Transverse colon (tissue), 4 donors: ENCODE measurements at regions not wholly inside any gene's neighbourhood (a gene's known extent, or its start where the extent isn't known, plus 50 kb on each side); places are given as distances from the start of the nearest gene placed in this dataset.

Source experiments
- DNase-seq: peaks from one replicate; pipeline ENCODE4 v3.0.0-alpha.2; 2019
- H3K27ac ChIP-seq, 4 donors: fragments of 200-600 bp; sonication (generic); 2 replicates each; pipeline ENCODE4 v1.5.1; 2016 to 2018; ENCODE audit warnings: inconsistent platforms in 4 of 4
- H3K27me3 ChIP-seq: fragments of 200-600 bp; sonication (generic); 2 replicates; pipeline ENCODE4 v1.5.1; 2017; ENCODE audit warnings: inconsistent platforms
- H3K36me3 ChIP-seq, 4 donors: fragments of 200-600 bp; sonication (generic); 2 replicates each; pipeline ENCODE4 v1.5.1; 2017 to 2019; ENCODE audit warnings: inconsistent platforms in 4 of 4
- H3K4me1 ChIP-seq, 4 donors: fragments of 200-600 bp; sonication (generic); 2 replicates each; pipeline ENCODE4 v1.5.1; 2017 to 2020; ENCODE audit warnings: inconsistent platforms in 4 of 4
- H3K4me3 ChIP-seq, 4 donors: fragments of 200-600 bp; sonication (generic); 1 replicate in 1 of 4; 2 replicates in 3 of 4; pipeline versions ENCODE4 v1.5.1 to v1.6.1; 2017 to 2019; ENCODE audit warnings: inconsistent platforms in 4 of 4
- H3K9me3 ChIP-seq, 2 donors: fragments of 200-600 bp; sonication (generic); 2 replicates each; pipeline ENCODE4 v1.5.1; 2017 to 2019; ENCODE audit warnings: inconsistent platforms in 2 of 2
- EP300 ChIP-seq: sonication (generic); formaldehyde crosslinking; IDR thresholded peaks from one replicate; pipeline ENCODE4 v1.6.1; 2017; ENCODE audit warnings: antibody characterized with exemption, low read depth
- POLR2A ChIP-seq: fragments of 450-650 bp; IDR thresholded peaks from one replicate; pipeline ENCODE4 v1.6.1; 2016; ENCODE audit warnings: antibody characterized with exemption, mild to moderate bottlenecking, moderate library complexity
- POLR2AphosphoS5 ChIP-seq, 3 donors: sonication (generic); formaldehyde crosslinking; IDR thresholded peaks; one replicate each; pipeline ENCODE4 v1.6.1; 2016; ENCODE audit warnings: antibody characterized with exemption in 3 of 3
- WGBS, 2 donors: methylation state at CpG; one replicate each; pipeline ENCODE4 v1.1.5; 2018; ENCODE audit warnings: low coverage in 1 of 2; 5-methylcytosine and 5-hydroxymethylcytosine counted together
- in situ Hi-C, 4 donors: fragments of 200-750 bp; cut with MboI; loops; one replicate each; pipeline versions ENCODE4 v1.15.0 to v1.15.1; 2017; ENCODE audit warnings: low sequenced_read_pairs in 3 of 4, low pct_ligation_motif_present in 1 of 4, low pct_unique_long_range_greater_than_20kb in 1 of 4
- intact Hi-C: fragments of 100-400 bp; cut with DNase I; formaldehyde crosslinking; loops from one replicate; pipeline ENCODE4 v1.15.1; 2023; ENCODE audit warnings: low total_unique reads
- TF ChIP-seq, protein P1 (sequence below), 5 experiments: fragments of 200-600 bp in 3 of 5; fragments of 450-650 bp in 2 of 5; sonication (generic) in 3 of 5; IDR thresholded peaks; 1 replicate in 2 of 5; 2 replicates in 3 of 5; pipeline ENCODE4 v1.5.1; 2016 to 2017; ENCODE audit warnings: antibody characterized with exemption in 5 of 5, inconsistent platforms in 3 of 5, mild to moderate bottlenecking in 2 of 5, moderate library complexity in 1 of 5

DNA sequence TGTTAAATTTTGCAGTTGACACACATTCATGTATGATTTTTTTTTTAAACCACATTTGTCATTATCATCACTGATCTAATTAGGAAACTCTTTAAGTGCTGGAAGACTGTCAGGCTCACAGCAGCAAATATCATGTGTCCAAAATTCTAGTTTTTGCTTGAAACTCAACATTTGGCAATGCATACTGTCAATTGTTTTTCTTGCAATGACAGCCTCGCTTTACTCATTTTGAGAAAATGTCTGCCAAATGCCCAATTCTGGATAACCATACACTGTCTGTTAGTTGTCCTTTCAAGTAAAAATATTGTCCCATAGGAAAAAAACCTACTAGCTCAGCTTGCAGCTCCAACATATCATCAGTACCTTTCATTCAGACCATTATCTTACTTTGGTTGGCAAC lies 523.9 kb upstream of the ARGLU1 start:
- H3K27me3 ChIP-seq: no peaks in the 10 kb centered on the region
- H3K4me3 ChIP-seq: no peak overlapping the region
- no peaks in the 10 kb centered on the region for H3K9me3 ChIP-seq
- 56 to 76% methylated on average over 1 of the region's 1 CpG for WGBS, 2 donors
- TF ChIP-seq POLR2A (no peak), EP300 (no peak)
- intact Hi-C loops (no loop called here), in situ Hi-C loops (no loop called here)
- no peaks in the 10 kb centered on the region for H3K4me1 ChIP-seq
- no peak for DNase-seq
- no peaks in the 10 kb centered on the region for H3K36me3 ChIP-seq
- H3K27ac ChIP-seq: no peak overlapping the region

DNA sequence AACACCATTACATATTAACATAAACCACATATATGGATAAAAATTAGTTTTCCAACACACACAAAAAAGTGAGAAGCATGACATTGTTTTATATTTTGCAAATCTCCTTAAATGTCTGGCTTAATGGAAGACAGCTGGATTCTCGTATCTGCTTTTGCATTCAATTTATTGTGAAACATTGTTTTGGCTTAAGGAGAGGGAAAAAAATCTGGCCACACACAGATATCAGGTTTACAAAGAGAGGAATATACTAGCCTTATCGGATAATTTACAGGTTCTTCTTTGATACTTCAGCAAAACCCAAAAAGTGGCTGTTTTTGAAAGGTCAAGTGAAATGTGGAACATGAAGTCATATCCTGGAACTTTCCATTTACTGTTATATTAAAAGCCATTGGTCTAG lies 523.5 kb upstream of the ARGLU1 start:
- Histone ChIP-seq H3K27me3 (no peaks in the 10 kb centered on the region), H3K36me3 (no peaks in the 10 kb centered on the region), H3K4me3 (no peak overlapping the region), H3K27ac (no peak overlapping the region), H3K4me1 (no peaks in the 10 kb centered on the region), H3K9me3 (no peaks in the 10 kb centered on the region)
- DNase-seq: no peak
- intact Hi-C loops (no loop called here), in situ Hi-C loops (no loop called here)
- WGBS, 2 donors: 76 to 80% methylated on average over 2 of the region's 2 CpGs
- TF ChIP-seq, protein P1, sequence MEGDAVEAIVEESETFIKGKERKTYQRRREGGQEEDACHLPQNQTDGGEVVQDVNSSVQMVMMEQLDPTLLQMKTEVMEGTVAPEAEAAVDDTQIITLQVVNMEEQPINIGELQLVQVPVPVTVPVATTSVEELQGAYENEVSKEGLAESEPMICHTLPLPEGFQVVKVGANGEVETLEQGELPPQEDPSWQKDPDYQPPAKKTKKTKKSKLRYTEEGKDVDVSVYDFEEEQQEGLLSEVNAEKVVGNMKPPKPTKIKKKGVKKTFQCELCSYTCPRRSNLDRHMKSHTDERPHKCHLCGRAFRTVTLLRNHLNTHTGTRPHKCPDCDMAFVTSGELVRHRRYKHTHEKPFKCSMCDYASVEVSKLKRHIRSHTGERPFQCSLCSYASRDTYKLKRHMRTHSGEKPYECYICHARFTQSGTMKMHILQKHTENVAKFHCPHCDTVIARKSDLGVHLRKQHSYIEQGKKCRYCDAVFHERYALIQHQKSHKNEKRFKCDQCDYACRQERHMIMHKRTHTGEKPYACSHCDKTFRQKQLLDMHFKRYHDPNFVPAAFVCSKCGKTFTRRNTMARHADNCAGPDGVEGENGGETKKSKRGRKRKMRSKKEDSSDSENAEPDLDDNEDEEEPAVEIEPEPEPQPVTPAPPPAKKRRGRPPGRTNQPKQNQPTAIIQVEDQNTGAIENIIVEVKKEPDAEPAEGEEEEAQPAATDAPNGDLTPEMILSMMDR (IDR thresholded peaks at IDR 0.05): no peak
- TF ChIP-seq POLR2A: no peak
- no peak for TF ChIP-seq POLR2AphosphoS5 (IDR thresholded peaks at IDR 0.05)
- TF ChIP-seq EP300: no peak

DNA sequence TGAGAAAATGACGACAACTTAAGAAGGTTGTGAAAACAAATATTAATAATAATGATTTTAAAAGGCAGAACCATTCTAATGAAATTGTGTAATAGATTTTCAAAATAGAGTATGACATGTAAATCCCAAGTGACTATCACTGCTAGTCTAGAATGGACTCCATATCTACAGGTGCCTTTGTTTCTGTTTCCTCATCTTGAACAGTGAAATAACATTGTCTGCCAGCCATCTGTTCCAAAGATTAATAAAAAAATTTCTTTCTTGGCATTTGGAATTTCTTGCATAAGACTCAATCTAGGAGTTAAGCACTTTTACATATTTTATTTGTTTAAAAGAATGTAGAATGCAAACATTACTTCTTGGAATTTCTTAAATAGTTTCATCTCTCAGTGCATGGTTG lies 520.1 kb upstream of the ARGLU1 start:
- WGBS, 2 donors: 82 to 86% methylated on average over 1 of the region's 1 CpG
- no peaks in the 10 kb centered on the region for H3K36me3 ChIP-seq

DNA sequence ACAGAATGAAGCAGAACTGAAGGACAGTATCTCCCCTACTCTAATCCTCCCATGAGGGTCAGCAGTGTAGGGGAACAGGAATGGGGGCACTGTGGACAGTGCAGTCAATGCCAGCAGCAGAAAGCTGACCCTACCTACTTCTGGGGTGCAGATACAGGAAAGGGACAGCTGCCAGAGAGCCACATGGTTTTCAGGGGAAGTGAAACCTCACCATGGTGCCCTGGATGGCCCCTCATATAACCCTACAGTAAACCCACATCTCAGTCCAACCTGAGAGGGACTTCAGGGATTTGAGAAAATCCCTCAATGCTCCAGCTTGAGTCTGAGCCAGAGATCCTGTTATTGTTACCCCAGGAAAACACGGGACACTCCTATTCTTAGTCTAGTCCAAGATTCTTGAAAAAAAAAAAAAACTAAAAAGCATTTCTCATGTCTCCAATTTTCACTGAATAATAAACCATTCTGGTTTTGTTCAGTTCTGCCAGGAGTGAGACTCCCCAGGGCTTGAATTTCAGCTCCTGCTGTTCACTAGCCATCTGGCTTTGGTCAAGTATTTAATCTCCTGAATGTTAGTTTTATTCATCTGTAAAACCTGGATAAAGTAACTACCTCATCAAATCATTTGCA lies 511.6 kb upstream of the ARGLU1 start:
- Histone ChIP-seq H3K4me3 (no peak overlapping the region), H3K9me3 (no peaks in the 10 kb centered on the region), H3K4me1 (no peaks in the 10 kb centered on the region), H3K27me3 (no peaks in the 10 kb centered on the region), H3K27ac (no peak overlapping the region), H3K36me3 (no peaks in the 10 kb centered on the region)
- no peak for DNase-seq
- WGBS, 2 donors: 25% methylated on average over 1 of the region's 1 CpG
- intact Hi-C loops (no loop called here), in situ Hi-C loops (no loop called here)
- TF ChIP-seq, protein P1 (IDR thresholded peaks at IDR 0.05): no peak
- TF ChIP-seq EP300 (no peak), POLR2AphosphoS5 (IDR thresholded peaks at IDR 0.05) (no peak), POLR2A (no peak)

More for the DNA sequence above, 520.1 kb upstream of the ARGLU1 start:
- intact Hi-C loops: no loop called here
- DNase-seq: no peak
- no peak overlapping the region for H3K4me3 ChIP-seq
- in situ Hi-C loops: no loop called here
- no peak overlapping the region for H3K27ac ChIP-seq
- H3K27me3 ChIP-seq: no peaks in the 10 kb centered on the region
- no peak for TF ChIP-seq POLR2AphosphoS5 (IDR thresholded peaks at IDR 0.05)
- no peak for TF ChIP-seq EP300
- TF ChIP-seq POLR2A: no peak
- TF ChIP-seq, protein P1 (IDR thresholded peaks at IDR 0.05): no peak
- no peaks in the 10 kb centered on the region for H3K4me1 ChIP-seq
- H3K9me3 ChIP-seq: no peaks in the 10 kb centered on the region

DNA sequence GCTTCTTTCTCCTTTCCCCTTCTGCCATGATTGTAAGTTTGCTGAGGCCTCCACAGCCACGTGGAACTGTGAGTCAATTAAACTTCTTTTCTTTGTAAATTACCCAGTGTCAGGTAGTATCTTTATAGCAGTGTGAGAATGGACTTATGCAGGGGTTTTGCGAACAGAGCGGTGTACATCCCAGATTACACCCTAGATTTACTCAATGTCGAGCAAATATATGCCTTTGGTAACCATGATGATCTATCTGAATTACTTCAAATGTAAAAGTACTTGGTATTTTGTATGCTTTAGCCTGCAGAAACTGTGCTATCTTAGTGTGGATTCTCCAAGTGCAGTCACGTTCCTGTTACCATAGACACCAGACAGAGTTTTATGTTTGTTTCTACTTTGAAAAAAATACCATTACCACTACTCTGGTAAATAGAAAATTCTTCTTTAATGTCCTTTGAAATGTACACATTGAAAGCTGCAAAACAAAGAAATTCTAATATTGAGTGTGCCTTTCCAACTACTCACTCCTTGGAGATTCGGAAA lies 510.4 kb upstream of the ARGLU1 start:
- 44 to 69% methylated on average over 3 to 6 of the region's 6 CpGs for WGBS, 2 donors
- TF ChIP-seq POLR2AphosphoS5 (IDR thresholded peaks at IDR 0.05) (no peak), EP300 (no peak)
- DNase-seq: no peak
- Histone ChIP-seq H3K9me3 (no peaks in the 10 kb centered on the region), H3K27ac (no peak overlapping the region), H3K4me1 (no peaks in the 10 kb centered on the region), H3K36me3 (no peaks in the 10 kb centered on the region), H3K27me3 (no peaks in the 10 kb centered on the region), H3K4me3 (no peak overlapping the region)
- intact Hi-C loops (no loop called here), in situ Hi-C loops (no loop called here)
